Erythroblast (primary cell): ENCODE measurements at regions not wholly inside any gene's neighbourhood (a gene's known extent, or its start where the extent isn't known, plus 50 kb on each side); places are given as distances from the start of the nearest gene placed in this dataset.
"Not testable (repeated sequence)": the region's sequence is repeated elsewhere in the genome, so short reads cannot be mapped to it uniquely, and the experiment has no call there.

ENCODE experiments used
- DNase-seq, 2 experiments: peaks; one replicate each; lab custom pipeline; 2025; lab: John Stamatoyannopoulos, UW
- GATA1 ChIP-seq: IDR thresholded peaks from 2 replicates; pipeline ENCODE4 v1.6.1; 2011; ENCODE audit warnings: low read depth, mild to moderate bottlenecking, control low read depth, low read length, moderate library complexity
- POLR2A ChIP-seq: IDR thresholded peaks from 2 replicates; pipeline ENCODE4 v1.6.1; 2011; ENCODE audit warnings: mild to moderate bottlenecking, low read length

GRCh38 chr2:16186661-16187481, 246.5 kb downstream of the MYCN start:
- DNase-seq, result no peak
- no peak for TF ChIP-seq GATA1
- TF ChIP-seq POLR2A, result no peak

- TF ChIP-seq GATA1 (no peak), POLR2A (no peak)
- DNase-seq, result no peak
Observed at GRCh38 chr2:16185801-16186272, 245.5 kb downstream of the MYCN start.

- TF ChIP-seq POLR2A, result no peak
- TF ChIP-seq GATA1, result no peak
- no peak for DNase-seq
Observed at GRCh38 chr2:16184945-16185660, 244.8 kb downstream of the MYCN start.

GRCh38 chr2:16184341-16184890, 244.1 kb downstream of the MYCN start:
- DNase-seq, result no peak
- no peak for TF ChIP-seq GATA1
- TF ChIP-seq POLR2A, result no peak

- no peak for TF ChIP-seq POLR2A
- TF ChIP-seq GATA1, result no peak
Observed at GRCh38 chr2:16183345-16183744, 243.0 kb downstream of the MYCN start.

GRCh38 chr2:16182841-16183240, 242.5 kb downstream of the MYCN start:
- TF ChIP-seq POLR2A, result no peak
- DNase-seq, result no peak

More at GRCh38 chr2:16183345-16183744, 243.0 kb downstream of the MYCN start:
- DNase-seq, result no peak

GRCh38 chr2:16182311-16182815, 242.0 kb downstream of the MYCN start:
- not testable (repeated sequence) for DNase-seq

GRCh38 chr2:16181741-16182090, 241.4 kb downstream of the MYCN start:
- TF ChIP-seq GATA1 (no peak), POLR2A (no peak)
- no peak for DNase-seq

GRCh38 chr2:16181062-16181740, 240.9 kb downstream of the MYCN start:
- TF ChIP-seq POLR2A (no peak), GATA1 (no peak)
- DNase-seq, result no peak

GRCh38 chr2:16180631-16181030, 240.3 kb downstream of the MYCN start:
- no peak for DNase-seq
- TF ChIP-seq POLR2A (no peak), GATA1 (no peak)

GRCh38 chr2:16179701-16180416, 239.5 kb downstream of the MYCN start:
- TF ChIP-seq POLR2A, result no peak
- no peak for TF ChIP-seq GATA1

GRCh38 chr2:16178551-16179130, 238.3 kb downstream of the MYCN start:
- TF ChIP-seq POLR2A (no peak), GATA1 (no peak)
- no peak for DNase-seq

More at GRCh38 chr2:16179701-16180416, 239.5 kb downstream of the MYCN start:
- DNase-seq, result no peak

GRCh38 chr2:16177671-16178180, 237.4 kb downstream of the MYCN start:
- DNase-seq, result no peak
- TF ChIP-seq POLR2A, result no peak

GRCh38 chr2:16176971-16177480, 236.7 kb downstream of the MYCN start:
- no peak for TF ChIP-seq GATA1
- no peak for TF ChIP-seq POLR2A

More at GRCh38 chr2:16176971-16177480, 236.7 kb downstream of the MYCN start:
- DNase-seq, result no peak
